HG02759 (cell line): ENCODE measurements at regions not wholly inside any gene's neighbourhood (a gene's known extent, or its start where the extent isn't known, plus 50 kb on each side); places are given as distances from the start of the nearest gene placed in this dataset.

Experiments used
- ATAC-seq: cut with Tn5 transposase; IDR thresholded peaks from one replicate; pipeline ENCODE4 v1.9.1; 2021; ENCODE audit warnings: mild to moderate bottlenecking, moderate library complexity; ENCODE audit not compliant: unreplicated experiment

GRCh38 chr12:16726879-16727278, 120.9 kb upstream of the LMO3 start:
- ATAC-seq = no peak

DNA sequence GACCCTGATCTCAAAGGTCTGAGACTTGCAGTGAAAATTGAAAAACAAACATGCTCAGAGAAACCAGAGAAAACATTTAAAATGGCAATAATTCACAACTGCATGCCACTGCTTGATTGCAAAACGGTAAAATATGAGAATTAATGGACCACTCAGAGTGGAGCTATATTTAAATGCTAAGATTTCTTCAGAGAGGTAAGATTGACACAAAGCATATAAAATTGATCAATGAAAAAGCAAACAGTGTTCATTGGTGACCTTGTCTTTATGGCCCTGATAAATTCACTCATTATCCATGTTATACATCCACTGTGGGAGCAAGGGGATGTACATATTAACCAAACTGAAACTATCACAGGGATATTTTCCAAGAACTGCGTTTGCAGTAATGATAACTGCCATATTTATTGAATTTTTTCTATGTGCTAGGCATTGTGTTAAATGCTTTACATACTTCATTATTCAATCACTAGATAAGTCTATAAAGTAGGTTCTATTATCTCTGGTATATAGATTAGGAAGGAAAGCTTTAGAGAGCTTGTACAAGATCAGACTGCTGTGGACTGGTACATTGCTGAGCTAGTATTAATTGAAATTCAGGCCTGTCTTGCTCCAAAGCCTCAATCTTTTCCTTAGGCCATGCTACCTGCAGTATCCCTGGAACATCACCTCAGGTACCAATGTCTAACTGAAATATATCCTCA, 113.9 kb upstream of the LMO3 start:
- no peak for ATAC-seq

DNA sequence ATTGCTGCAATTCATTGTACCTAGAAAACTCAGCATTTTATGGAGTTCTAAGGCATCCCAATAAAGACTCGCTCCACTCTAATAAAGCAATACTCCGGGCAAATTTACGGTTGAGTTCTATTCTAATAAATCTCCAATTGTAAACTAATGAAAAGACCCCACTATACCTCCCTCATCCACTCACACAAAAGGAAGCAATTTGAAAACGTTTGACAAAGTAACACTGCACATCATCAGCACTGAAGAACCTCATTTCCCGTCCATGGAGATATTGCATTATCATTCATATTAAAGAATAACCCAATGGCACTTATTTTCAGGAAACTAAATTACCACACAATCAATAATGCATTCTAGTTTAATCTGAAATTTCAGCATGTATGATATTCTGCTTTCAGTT, 111.0 kb upstream of the LMO3 start:
- ATAC-seq = no peak

- no peak for ATAC-seq
These were observed 86.1 kb upstream of the LMO3 start for GRCh38 chr12:16692099-16692498.

DNA sequence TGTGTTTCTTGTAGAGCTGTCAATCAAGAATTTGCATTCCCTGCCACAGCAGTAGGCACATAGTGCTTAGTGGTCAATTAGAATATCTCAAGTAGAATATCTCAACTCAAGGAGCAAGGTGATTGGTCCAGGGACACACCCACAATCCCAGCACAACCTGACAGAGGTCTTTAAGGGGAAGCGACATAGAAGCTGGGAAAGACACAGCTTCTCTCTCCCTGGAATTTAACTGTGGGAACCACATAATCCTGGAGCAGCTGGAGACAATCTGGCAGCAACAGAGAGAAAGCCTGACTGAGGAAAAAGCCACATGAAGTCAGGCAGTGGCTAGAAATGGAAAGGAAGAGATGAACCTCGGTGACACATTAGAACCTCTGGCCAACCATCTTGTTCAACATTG, 85.7 kb upstream of the LMO3 start:
- no peak for ATAC-seq

- no peak for ATAC-seq
These were observed 82.2 kb upstream of the LMO3 start for GRCh38 chr12:16688200-16688599.

GRCh38 chr12:16685107-16685506, 79.1 kb upstream of the LMO3 start:
- no peak for ATAC-seq

GRCh38 chr12:16681196-16681595, 75.2 kb upstream of the LMO3 start:
- no peak for ATAC-seq

DNA sequence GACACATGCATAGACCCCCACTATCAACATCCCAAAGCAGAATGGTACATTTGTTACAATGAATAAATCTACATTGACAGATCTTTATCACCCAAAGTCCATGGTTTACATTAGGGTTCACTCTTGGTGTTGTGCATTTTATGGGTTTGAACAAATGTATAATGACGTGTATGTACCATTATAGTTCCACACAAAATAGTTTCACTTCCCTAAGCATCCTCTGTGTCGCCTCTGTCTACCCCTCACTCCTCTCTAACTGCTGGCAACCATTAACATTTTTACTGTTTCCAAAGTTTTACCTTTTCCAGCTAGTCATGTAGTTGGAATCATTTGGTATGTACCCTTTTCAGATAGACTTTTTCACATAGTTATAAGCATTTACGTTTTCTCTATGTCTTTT, 69.5 kb upstream of the LMO3 start:
- no peak for ATAC-seq

DNA sequence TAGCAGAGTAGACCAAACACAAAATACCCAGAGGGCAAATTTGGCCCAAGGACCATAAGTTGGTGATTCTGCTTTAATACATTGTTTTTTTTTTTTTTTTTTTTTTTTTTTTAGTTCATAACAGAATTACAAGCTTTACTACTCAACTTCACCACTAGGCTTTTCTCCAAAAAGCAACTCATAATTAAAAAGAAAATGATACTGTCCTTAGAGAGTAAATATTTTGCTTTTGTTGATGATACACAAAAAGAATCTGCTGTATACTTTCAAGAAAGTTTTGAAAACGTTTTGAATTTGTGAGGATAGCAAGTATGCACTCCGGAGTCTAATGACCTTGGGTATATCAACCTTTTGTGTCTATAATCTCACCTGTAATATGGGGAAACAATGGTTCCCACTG, 68.9 kb upstream of the LMO3 start:
- no peak for ATAC-seq

DNA sequence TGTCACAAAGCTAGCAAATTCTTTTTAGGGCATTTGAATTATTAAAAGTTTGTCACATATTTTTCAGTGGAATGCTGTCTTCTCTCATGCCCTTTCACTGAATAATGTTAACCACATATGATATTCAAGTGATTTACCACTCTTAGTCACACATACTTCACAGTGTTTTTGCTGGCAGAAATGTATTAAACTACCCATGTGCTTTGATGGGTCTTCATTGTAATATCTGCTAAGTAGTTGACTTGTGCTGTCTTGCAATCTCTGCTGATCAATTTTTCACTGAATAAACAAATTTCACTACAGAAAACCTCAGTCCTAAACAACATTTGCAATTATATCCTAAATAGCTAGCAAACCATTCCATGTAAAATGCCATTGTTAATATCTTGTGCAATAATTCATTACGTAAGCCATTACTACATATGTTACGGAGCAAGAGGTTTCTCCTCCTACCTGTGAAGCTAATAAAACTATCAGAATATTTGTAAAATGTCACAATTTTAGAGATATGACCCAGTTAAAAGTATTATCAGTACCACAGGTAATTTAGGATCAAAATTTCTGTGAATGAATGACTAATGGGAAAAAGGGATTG, 64.6 kb upstream of the LMO3 start:
- ATAC-seq = no peak

GRCh38 chr12:16669756-16670155, 63.8 kb upstream of the LMO3 start:
- no peak for ATAC-seq

GRCh38 chr12:16668198-16668597, 62.2 kb upstream of the LMO3 start:
- ATAC-seq = no peak

DNA sequence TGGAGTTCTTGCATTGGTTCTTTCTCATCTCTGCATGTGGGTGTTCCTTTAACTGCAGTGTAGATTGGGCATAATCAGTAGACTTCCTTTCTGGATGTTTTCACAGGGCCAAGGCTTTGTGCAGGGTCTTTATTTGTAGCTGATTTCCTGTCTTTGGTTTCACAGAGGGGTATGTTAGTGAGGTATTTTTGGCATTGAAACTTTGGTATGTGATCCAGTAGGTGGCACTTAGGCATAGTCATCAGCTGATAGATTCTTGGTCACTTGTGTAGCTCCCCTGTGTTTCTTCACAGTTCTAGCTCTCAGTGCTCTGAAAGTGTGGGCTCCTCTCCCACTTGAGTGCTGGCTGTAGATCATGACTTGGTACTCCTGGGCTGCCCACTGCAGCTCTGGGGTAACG, 52.7 kb upstream of the LMO3 start:
- no peak for ATAC-seq
